ENCODE measurements at regions not wholly inside any gene's neighbourhood (a gene's known extent, or its start where the extent isn't known, plus 50 kb on each side); places are given as distances from the start of the nearest gene placed in this dataset.

- no peak for TF ChIP-seq POLR2AphosphoS2 (IDR thresholded peaks at IDR 0.05; ENCODE audit: low read depth, low read length)
- TF ChIP-seq EP300 (IDR thresholded peaks at IDR 0.05; ENCODE audit: borderline replicate concordance in 1 of 2, control insufficient read depth in 1 of 2, low read depth in 2 of 2, low read length in 2 of 2), result no peak
- no peak for TF ChIP-seq NFIC (IDR thresholded peaks at IDR 0.05; ENCODE audit: low read depth, low read length)
- TF ChIP-seq ATF3 (IDR thresholded peaks at IDR 0.05; ENCODE audit: borderline replicate concordance, extremely low read depth, low read depth, low read length), result no peak
- no peak for TF ChIP-seq CTCF (IDR thresholded peaks at IDR 0.05 in 2 of 3, conservative IDR thresholded peaks at IDR 0.05 in 1 of 3; ENCODE audit: control insufficient read depth in 2 of 3, extremely low read depth in 1 of 3, insufficient read depth in 1 of 3, low read depth in 3 of 3, low read length in 3 of 3)
- TF ChIP-seq EGR1 (IDR thresholded peaks at IDR 0.05; ENCODE audit: borderline replicate concordance in 1 of 2, low read depth in 2 of 2, low read length in 2 of 2), result no peak
- TF ChIP-seq ZNF384 (IDR thresholded peaks at IDR 0.05; ENCODE audit: borderline replicate concordance, low read depth, low read length), result no peak
Observed at GRCh38 chr10:9910446-9910845, 1107.2 kb upstream of the CELF2 start.
